A549 (cell line): ENCODE measurements at regions not wholly inside any gene's neighbourhood (a gene's known extent, or its start where the extent isn't known, plus 50 kb on each side); places are given as distances from the start of the nearest gene placed in this dataset.

Experiments used
- CTCF ChIP-seq: fragments of >200 bp; sonication (Bioruptor Twin); formaldehyde crosslinking; IDR thresholded peaks from 3 replicates; pipeline ENCODE4 v1.5.1; 2016
- USF2 ChIP-seq: fragments of 450-650 bp; IDR thresholded peaks from 2 replicates; pipeline ENCODE4 v1.6.1; 2014; ENCODE audit warnings: antibody characterized with exemption

GRCh38 chr18:68406761-68407160 is 308.1 kb downstream of the TMX3 start:
- TF ChIP-seq USF2 (no peak), CTCF (no peak)
